GM23338 (cell line): ENCODE measurements at regions not wholly inside any gene's neighbourhood (a gene's known extent, or its start where the extent isn't known, plus 50 kb on each side); places are given as distances from the start of the nearest gene placed in this dataset.

Experiments
- ATAC-seq: fragments of 200-7000 bp; cut with Tn5 transposase; 3 replicates; pipeline ENCODE4 v1.9.1; 2020
- DNase-seq: peaks from one replicate; pipeline ENCODE4 v3.0.0-alpha.2; 2015; ENCODE audit warnings: low spot score
- H2AFZ ChIP-seq: fragments of 200-600 bp; sonication (generic); 2 replicates; pipeline ENCODE4 v1.8.0; 2016; ENCODE audit warnings: antibody characterized with exemption, mild to moderate bottlenecking, moderate library complexity
- H3F3A ChIP-seq: fragments of 200-600 bp; sonication (generic); replicated peaks from 2 replicates; pipeline ENCODE4 v1.8.0; 2017; ENCODE audit warnings: antibody characterized with exemption, mixed run types, low read depth
- H3K27ac ChIP-seq: fragments of 200-600 bp; sonication (generic); 2 replicates; pipeline ENCODE4 v1.6.1; 2016; ENCODE audit warnings: low read depth
- H3K27me3 ChIP-seq: fragments of 200-600 bp; sonication (generic); 2 replicates; pipeline ENCODE4 v1.8.0; 2016; ENCODE audit warnings: mild to moderate bottlenecking, mixed run types, moderate library complexity; ENCODE audit not compliant: insufficient read depth
- H3K36me3 ChIP-seq: fragments of 200-600 bp; sonication (generic); 2 replicates; pipeline ENCODE4 v1.8.0; 2016; ENCODE audit warnings: mild to moderate bottlenecking; ENCODE audit not compliant: insufficient read depth
- H3K4me1 ChIP-seq: fragments of 200-600 bp; sonication (generic); 2 replicates; pipeline ENCODE4 v1.8.0; 2016; ENCODE audit warnings: mild to moderate bottlenecking, moderate library complexity; ENCODE audit not compliant: insufficient read depth
- H3K4me2 ChIP-seq: fragments of 200-600 bp; sonication (generic); 2 replicates; pipeline ENCODE4 v1.7.1; 2017; ENCODE audit warnings: mixed run types
- H3K4me3 ChIP-seq: fragments of 200-600 bp; sonication (generic); 2 replicates; pipeline ENCODE4 v1.6.1; 2016; ENCODE audit warnings: mixed run types
- H3K79me2 ChIP-seq: fragments of 200-600 bp; sonication (generic); replicated peaks from 2 replicates; pipeline ENCODE4 v1.8.0; 2017; ENCODE audit warnings: mild to moderate bottlenecking; ENCODE audit not compliant: insufficient read depth
- H3K9me2 ChIP-seq: fragments of 200-600 bp; sonication (generic); 2 replicates; pipeline ENCODE4 v1.8.0; 2017; ENCODE audit not compliant: insufficient read depth
- H4K20me1 ChIP-seq: fragments of 200-600 bp; sonication (generic); replicated peaks from 2 replicates; pipeline ENCODE4 v1.8.0; 2017; ENCODE audit warnings: mild to moderate bottlenecking; ENCODE audit not compliant: insufficient read depth
- H3K27ac Mint-ChIP-seq: 2 replicates; pipeline ENCODE4 v1.8.0; 2020; ENCODE audit warnings: inconsistent platforms, mild to moderate bottlenecking, moderate library complexity, mixed read lengths
- H3K27me3 Mint-ChIP-seq: 3 replicates; pipeline ENCODE4 v1.8.0; 2022; ENCODE audit warnings: low read depth, mild to moderate bottlenecking, moderate library complexity, mixed read lengths, inconsistent platforms; ENCODE audit not compliant: insufficient read depth, poor library complexity
- H3K36me3 Mint-ChIP-seq: 3 replicates; pipeline ENCODE4 v1.8.0; 2021; ENCODE audit warnings: low read depth, mild to moderate bottlenecking, inconsistent platforms, moderate library complexity, mixed read lengths
- H3K4me1 Mint-ChIP-seq: 3 replicates; pipeline ENCODE4 v1.8.0; 2020; ENCODE audit warnings: mild to moderate bottlenecking, inconsistent platforms, mixed read lengths
- H3K4me3 Mint-ChIP-seq: 3 replicates; pipeline ENCODE4 v1.8.0; 2021; ENCODE audit warnings: moderate library complexity, mild to moderate bottlenecking, inconsistent platforms, mixed read lengths
- H3K9me3 Mint-ChIP-seq: 3 replicates; pipeline ENCODE4 v1.8.0; 2020; ENCODE audit warnings: moderate library complexity, mild to moderate bottlenecking, inconsistent platforms, mixed read lengths
- CREB1 ChIP-seq: fragments of 250-450 bp; sonication (Bioruptor Pico); IDR thresholded peaks from 2 replicates; pipeline ENCODE4 v1.5.0; 2020; ENCODE audit warnings: low read depth, mild to moderate bottlenecking, moderate library complexity
- ETS1 ChIP-seq: IDR thresholded peaks from 2 replicates; pipeline ENCODE4 v1.6.1; 2016; ENCODE audit warnings: antibody characterized with exemption
- EZH2phosphoT487 ChIP-seq: fragments of 200-600 bp; sonication (generic); IDR thresholded peaks from one replicate; pipeline ENCODE4 v1.8.1; 2018; ENCODE audit warnings: antibody characterized with exemption; ENCODE audit not compliant: unreplicated experiment
- JUNB ChIP-seq: IDR thresholded peaks from one replicate; pipeline ENCODE4 v1.6.1; 2016; ENCODE audit warnings: antibody characterized with exemption; ENCODE audit not compliant: unreplicated experiment
- POLR2AphosphoS5 ChIP-seq: IDR thresholded peaks from 2 replicates; pipeline ENCODE4 v1.6.1; 2016; ENCODE audit warnings: antibody characterized with exemption, low read depth
- REST ChIP-seq: IDR thresholded peaks from one replicate; pipeline ENCODE4 v1.6.1; 2018; ENCODE audit warnings: antibody characterized with exemption; ENCODE audit not compliant: unreplicated experiment
- STAT1 ChIP-seq: IDR thresholded peaks from one replicate; pipeline ENCODE4 v1.6.1; 2016; ENCODE audit warnings: antibody characterized with exemption; ENCODE audit not compliant: unreplicated experiment
- ZNF114 ChIP-seq: fragments of 250-450 bp; sonication (Bioruptor Pico); IDR thresholded peaks from 2 replicates; pipeline ENCODE4 v1.5.0; 2020; ENCODE audit warnings: mild to moderate bottlenecking, moderate library complexity
- ZNF331 ChIP-seq: fragments of 250-450 bp; sonication (Bioruptor Pico); IDR thresholded peaks from 2 replicates; pipeline ENCODE4 v1.5.0; 2020; ENCODE audit warnings: low read depth, mild to moderate bottlenecking, moderate library complexity
- ZNF462 ChIP-seq: fragments of 250-450 bp; sonication (Bioruptor Pico); IDR thresholded peaks from 2 replicates; pipeline ENCODE4 v1.5.0; 2020; ENCODE audit warnings: mild to moderate bottlenecking, moderate library complexity

- Histone ChIP-seq H3K4me3 (peak overlapping the region; percentile 78), H3K36me3 (no peaks in the 10 kb centered on the region), H3F3A (peaks cover 11% of the 10 kb centered on the region; the same call in 1 of the 2 replicates), H3K4me2 (peak overlapping the region; percentile 91), H3K4me1 (peaks cover 22% of the 10 kb centered on the region), H3K27me3 (peaks cover 91% of the 10 kb centered on the region), H3K9me2 (no peaks in the 10 kb centered on the region), H2AFZ (peak overlapping the region; percentile 80; the same call in 1 of the 2 replicates), H3K27ac (no peak overlapping the region), H4K20me1 (no peaks in the 10 kb centered on the region), H3K79me2 (no peaks in the 10 kb centered on the region)
- H3K27me3 Mint-ChIP-seq = peaks cover 62% of the 10 kb centered on the region
- DNase-seq = peak; percentile 88
- H3K4me3 Mint-ChIP-seq = peak overlapping the region; percentile 91
- peaks cover 16% of the 10 kb centered on the region; the same call in 2 of the 3 replicates for H3K4me1 Mint-ChIP-seq
- H3K9me3 Mint-ChIP-seq = peaks cover 12% of the 10 kb centered on the region; the same call in 2 of the 3 replicates
- TF ChIP-seq EZH2phosphoT487 (no peak), CREB1 (CRISPR knock-in tag) (0 out of 2 replicates have a peak, but pooled peaks have one; percentile 5)
- peak; percentile 48 for ATAC-seq
- H3K36me3 Mint-ChIP-seq = peaks cover 3% of the 10 kb centered on the region; the same call in 2 of the 3 replicates
- peak overlapping the region; percentile 23; the same call in 1 of the 2 replicates for H3K27ac Mint-ChIP-seq
Measured at GRCh38 chr6:28742668-28743270, 181.0 kb downstream of the TRIM27 start.

GRCh38 chr6:28743271-28743789 lies 180.5 kb downstream of the TRIM27 start:
- H3K4me1 Mint-ChIP-seq = peaks cover 14% of the 10 kb centered on the region; the same call in 2 of the 3 replicates
- H3K4me3 Mint-ChIP-seq = peak overlapping the region; percentile 91
- H3K9me3 Mint-ChIP-seq = peaks cover 9% of the 10 kb centered on the region; the same call in 2 of the 3 replicates
- ATAC-seq = peak; percentile 23
- H2AFZ ChIP-seq = peak overlapping the region; percentile 80
- no peak overlapping the region for H3K27ac ChIP-seq
- H3K27me3 ChIP-seq = peaks cover 85% of the 10 kb centered on the region
- no peak for DNase-seq
- peak overlapping the region; percentile 91 for H3K4me2 ChIP-seq
- peaks cover 58% of the 10 kb centered on the region for H3K27me3 Mint-ChIP-seq
- peaks cover 8% of the 10 kb centered on the region for H3F3A ChIP-seq
- H3K36me3 ChIP-seq = no peaks in the 10 kb centered on the region
- H3K9me2 ChIP-seq = no peaks in the 10 kb centered on the region
- peaks cover 21% of the 10 kb centered on the region for H3K4me1 ChIP-seq
- H3K36me3 Mint-ChIP-seq = peaks cover 3% of the 10 kb centered on the region; the same call in 2 of the 3 replicates
- no peaks in the 10 kb centered on the region for H4K20me1 ChIP-seq
- peak overlapping the region; percentile 78 for H3K4me3 ChIP-seq
- no peak overlapping the region for H3K27ac Mint-ChIP-seq
- no peaks in the 10 kb centered on the region for H3K79me2 ChIP-seq
- TF ChIP-seq ZNF462 (CRISPR knock-in tag) (no peak), ZNF114 (no peak), EZH2phosphoT487 (no peak), REST (no peak), ZNF331 (CRISPR knock-in tag) (no peak), CREB1 (CRISPR knock-in tag) (no peak), JUNB (no peak), ETS1 (no peak), POLR2AphosphoS5 (no peak), STAT1 (no peak)
